Brain microvascular endothelial cell (primary cell): ENCODE measurements at regions not wholly inside any gene's neighbourhood (a gene's known extent, or its start where the extent isn't known, plus 50 kb on each side); places are given as distances from the start of the nearest gene placed in this dataset.

Source experiments
- DNase-seq: peaks from one replicate; pipeline ENCODE4 v3.0.0-alpha.2; 2020
- H3K27ac ChIP-seq: fragments of 250-450 bp; sonication (Bioruptor Pico); 2 replicates; pipeline ENCODE4 v1.5.1; 2020; ENCODE audit warnings: mild to moderate bottlenecking, moderate library complexity
- H3K27me3 ChIP-seq: fragments of 250-450 bp; sonication (Bioruptor Pico); replicated peaks from 2 replicates; pipeline ENCODE4 v1.5.1; 2020; ENCODE audit warnings: mild to moderate bottlenecking
- H3K36me3 ChIP-seq: fragments of 250-450 bp; sonication (Bioruptor Pico); replicated peaks from 2 replicates; pipeline ENCODE4 v1.5.1; 2020; ENCODE audit warnings: mild to moderate bottlenecking
- H3K4me3 ChIP-seq: 2 replicates; pipeline ENCODE4 v1.5.1; 2011; ENCODE audit warnings: low read depth, mild to moderate bottlenecking, control low read depth, low read length, moderate library complexity
- CTCF ChIP-seq: IDR thresholded peaks from 2 replicates; pipeline ENCODE4 v1.5.1; 2011; ENCODE audit warnings: low read depth, mild to moderate bottlenecking, moderate library complexity, low read length, control low read depth, inconsistent platforms; ENCODE audit errors: missing control alignments
- in situ Hi-C: cut with HindIII; loops from 2 replicates; pipeline ENCODE4 v1.10.0; 2017; ENCODE audit warnings: low sequenced_read_pairs, low pct_ligation_motif_present

DNA sequence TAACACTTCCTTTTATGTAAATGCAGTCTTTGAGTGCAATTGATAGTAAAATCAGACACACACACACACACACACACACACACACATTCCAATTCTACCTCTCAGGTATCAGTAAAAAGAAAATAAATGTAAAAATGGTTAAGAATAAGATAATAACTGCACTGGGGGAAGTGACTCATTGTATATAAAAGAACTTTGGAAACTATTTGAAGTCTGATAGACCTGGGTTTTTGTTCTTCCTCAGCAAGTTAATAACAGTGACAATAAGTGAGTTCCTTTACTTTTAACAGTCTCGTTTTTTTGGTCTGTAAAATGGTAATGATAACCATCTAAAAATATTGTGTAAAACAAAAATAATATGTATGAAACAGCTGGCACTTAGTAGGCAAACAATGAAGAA, 1815.0 kb downstream of the MRPL39 start:
- in situ Hi-C loops: no loop called here
- no peak for TF ChIP-seq CTCF
- Histone ChIP-seq H3K27me3 (no peaks in the 10 kb centered on the region), H3K27ac (no peak overlapping the region), H3K4me3 (no peak overlapping the region), H3K36me3 (no peaks in the 10 kb centered on the region)
- no peak for DNase-seq

DNA sequence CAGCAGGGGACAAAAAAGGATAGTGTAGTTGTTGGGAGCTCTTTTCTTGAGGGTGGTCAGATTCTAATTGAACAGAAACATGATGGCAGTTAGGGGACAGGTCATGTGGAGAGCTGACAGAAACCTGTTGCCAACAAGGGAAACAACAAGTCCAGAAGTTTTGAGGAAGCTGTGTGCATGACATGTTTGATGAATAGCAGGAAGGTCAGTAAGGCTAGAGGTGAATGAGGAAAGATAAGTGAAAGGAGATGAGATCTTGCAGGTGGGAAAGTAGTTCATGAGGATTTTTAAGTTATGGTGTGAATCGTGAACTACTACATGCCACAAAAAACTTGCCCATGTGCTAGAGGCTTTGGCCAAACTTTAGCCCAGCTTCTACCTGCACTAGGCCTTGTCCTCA, 1817.4 kb downstream of the MRPL39 start:
- Histone ChIP-seq H3K36me3 (no peaks in the 10 kb centered on the region), H3K27ac (no peak overlapping the region), H3K27me3 (no peaks in the 10 kb centered on the region), H3K4me3 (no peak overlapping the region)
- no peak for TF ChIP-seq CTCF
- DNase-seq: no peak
- in situ Hi-C loops: no loop called here

DNA sequence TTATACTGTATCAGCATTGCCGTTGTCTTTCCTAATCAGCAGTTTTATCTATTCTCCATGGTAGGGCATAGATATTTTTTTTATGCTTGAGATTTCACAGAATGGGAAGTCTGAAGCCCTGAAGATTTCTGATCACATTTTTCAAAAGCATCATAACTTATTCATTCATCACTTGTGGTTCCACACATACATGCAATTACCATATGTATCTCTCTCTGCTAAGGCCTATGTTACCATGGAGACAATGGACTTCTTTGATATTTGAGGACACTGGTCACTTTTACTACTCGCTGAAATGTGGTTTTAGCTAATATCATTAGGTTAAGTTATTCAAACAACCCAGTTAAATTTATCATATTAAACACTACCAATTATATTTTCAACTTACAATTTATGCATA, 1827.0 kb downstream of the MRPL39 start:
- TF ChIP-seq CTCF: no peak
- no peak overlapping the region for H3K27ac ChIP-seq
- H3K36me3 ChIP-seq: no peaks in the 10 kb centered on the region
- in situ Hi-C loops: no loop called here
- no peaks in the 10 kb centered on the region for H3K27me3 ChIP-seq
- no peak for DNase-seq
- H3K4me3 ChIP-seq: no peak overlapping the region

GRCh38 chr21:23743821-23744220, 1863.5 kb downstream of the MRPL39 start:
- TF ChIP-seq CTCF: no peak
- in situ Hi-C loops: no loop called here
- DNase-seq: no peak
- Histone ChIP-seq H3K27me3 (no peaks in the 10 kb centered on the region), H3K4me3 (no peak overlapping the region), H3K27ac (no peak overlapping the region), H3K36me3 (no peaks in the 10 kb centered on the region)

DNA sequence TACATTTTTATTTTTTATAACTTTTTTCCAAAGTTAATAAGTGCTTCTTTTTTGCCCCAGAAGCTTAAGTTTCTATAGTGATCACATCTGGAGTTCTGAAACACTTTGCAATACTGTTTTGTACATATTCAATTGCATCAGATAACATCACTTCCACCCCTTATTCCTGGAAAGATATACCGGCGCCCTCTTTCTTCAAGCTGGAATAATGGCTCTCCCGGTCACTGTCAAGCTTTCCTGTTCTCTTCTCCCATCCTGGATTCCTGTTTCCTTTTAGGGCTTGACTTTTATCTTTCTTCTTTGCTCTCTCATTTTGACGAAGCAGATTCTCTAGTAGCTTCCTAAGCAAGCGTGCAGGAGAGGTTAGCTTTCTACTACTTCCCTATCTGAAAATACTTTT, 1866.8 kb downstream of the MRPL39 start:
- Histone ChIP-seq H3K36me3 (no peaks in the 10 kb centered on the region), H3K27me3 (no peaks in the 10 kb centered on the region), H3K27ac (no peak overlapping the region), H3K4me3 (no peak overlapping the region)
- DNase-seq: no peak
- in situ Hi-C loops: no loop called here
- no peak for TF ChIP-seq CTCF

- no peak for DNase-seq
- no peak overlapping the region for H3K4me3 ChIP-seq
- in situ Hi-C loops: no loop called here
- no peaks in the 10 kb centered on the region for H3K27me3 ChIP-seq
- no peak overlapping the region for H3K27ac ChIP-seq
- no peaks in the 10 kb centered on the region for H3K36me3 ChIP-seq
- no peak for TF ChIP-seq CTCF
These were observed 1874.5 kb downstream of the MRPL39 start for GRCh38 chr21:23732776-23733175.
